GM12874 (cell line): ENCODE measurements at regions not wholly inside any gene's neighbourhood (a gene's known extent, or its start where the extent isn't known, plus 50 kb on each side); places are given as distances from the start of the nearest gene placed in this dataset.

Experiments
- TF ChIP-seq, protein P1 (sequence below): IDR thresholded peaks from 2 replicates; pipeline ENCODE4 v1.5.1; 2011; ENCODE audit warnings: low read depth, mild to moderate bottlenecking, control low read depth, low read length, moderate library complexity; ENCODE audit not compliant: insufficient read depth

DNA sequence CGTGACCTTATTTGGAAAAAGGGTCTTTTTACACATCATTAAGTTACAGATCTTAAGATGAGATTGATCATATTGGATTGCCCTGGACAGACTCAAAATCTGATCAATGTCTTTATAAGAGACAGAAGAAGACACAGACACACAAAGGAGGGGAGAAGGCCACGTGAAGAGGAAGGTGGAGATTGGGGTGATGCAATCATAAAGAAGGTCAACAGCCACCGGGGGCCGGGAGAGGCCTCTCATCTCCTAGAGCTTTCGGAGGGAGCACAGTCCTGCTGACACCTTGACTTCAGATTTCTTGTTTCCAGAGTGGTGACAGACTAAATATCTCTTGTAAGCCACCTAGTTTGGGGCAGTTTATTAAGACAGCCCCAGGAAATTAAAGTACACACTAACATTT, 204.6 kb upstream of the CSF3R start:
- TF ChIP-seq, protein P1, sequence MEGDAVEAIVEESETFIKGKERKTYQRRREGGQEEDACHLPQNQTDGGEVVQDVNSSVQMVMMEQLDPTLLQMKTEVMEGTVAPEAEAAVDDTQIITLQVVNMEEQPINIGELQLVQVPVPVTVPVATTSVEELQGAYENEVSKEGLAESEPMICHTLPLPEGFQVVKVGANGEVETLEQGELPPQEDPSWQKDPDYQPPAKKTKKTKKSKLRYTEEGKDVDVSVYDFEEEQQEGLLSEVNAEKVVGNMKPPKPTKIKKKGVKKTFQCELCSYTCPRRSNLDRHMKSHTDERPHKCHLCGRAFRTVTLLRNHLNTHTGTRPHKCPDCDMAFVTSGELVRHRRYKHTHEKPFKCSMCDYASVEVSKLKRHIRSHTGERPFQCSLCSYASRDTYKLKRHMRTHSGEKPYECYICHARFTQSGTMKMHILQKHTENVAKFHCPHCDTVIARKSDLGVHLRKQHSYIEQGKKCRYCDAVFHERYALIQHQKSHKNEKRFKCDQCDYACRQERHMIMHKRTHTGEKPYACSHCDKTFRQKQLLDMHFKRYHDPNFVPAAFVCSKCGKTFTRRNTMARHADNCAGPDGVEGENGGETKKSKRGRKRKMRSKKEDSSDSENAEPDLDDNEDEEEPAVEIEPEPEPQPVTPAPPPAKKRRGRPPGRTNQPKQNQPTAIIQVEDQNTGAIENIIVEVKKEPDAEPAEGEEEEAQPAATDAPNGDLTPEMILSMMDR: no peak

DNA sequence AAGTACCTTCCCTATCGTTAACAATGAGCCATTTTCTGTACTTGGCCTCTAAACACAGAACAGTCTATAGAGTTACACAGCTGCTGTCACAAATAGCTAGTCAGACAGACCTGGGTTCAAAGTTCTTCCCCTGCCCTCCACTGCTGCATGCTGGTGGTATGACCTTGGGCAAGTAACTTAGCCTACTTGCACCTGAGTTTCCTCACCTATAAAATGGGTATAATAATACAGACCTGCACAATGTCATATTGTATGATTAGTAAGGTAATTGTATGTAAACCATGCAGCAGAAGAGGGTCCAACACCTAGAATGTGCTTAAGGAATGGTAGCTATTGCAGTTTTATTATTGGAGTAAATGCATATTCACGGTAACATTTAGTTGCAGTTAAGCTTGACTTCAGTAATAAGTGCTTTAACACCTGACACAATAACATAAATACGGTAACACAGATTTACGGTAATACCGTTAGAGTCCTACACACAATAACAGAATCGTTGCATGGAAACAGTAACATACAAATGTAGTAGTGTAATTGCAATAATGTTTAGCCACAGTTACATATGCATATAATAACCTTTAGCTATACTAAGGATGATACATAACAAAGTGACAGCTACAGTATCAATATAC, 193.3 kb upstream of the CSF3R start:
- TF ChIP-seq, protein P1: no peak

DNA sequence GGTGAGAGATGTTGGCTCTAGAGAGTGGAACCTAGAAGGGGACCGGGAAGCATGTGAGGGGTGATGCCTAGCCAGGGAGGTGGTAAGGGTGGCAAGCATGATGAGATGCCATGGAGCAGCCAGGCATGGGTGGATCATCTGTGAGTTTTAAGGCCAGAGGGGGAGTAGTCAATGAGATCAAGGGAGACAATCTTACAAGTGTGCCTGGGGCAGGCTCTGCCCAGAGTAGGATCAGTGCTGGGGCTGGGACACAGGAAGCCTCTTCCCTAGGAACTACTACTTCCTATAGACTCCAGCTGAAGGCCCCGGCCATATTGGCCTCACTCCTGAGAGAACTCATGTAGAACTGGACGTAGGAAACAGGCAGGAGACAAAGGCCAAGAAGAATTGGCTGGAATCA, 192.4 kb upstream of the CSF3R start:
- TF ChIP-seq, protein P1: no peak

DNA sequence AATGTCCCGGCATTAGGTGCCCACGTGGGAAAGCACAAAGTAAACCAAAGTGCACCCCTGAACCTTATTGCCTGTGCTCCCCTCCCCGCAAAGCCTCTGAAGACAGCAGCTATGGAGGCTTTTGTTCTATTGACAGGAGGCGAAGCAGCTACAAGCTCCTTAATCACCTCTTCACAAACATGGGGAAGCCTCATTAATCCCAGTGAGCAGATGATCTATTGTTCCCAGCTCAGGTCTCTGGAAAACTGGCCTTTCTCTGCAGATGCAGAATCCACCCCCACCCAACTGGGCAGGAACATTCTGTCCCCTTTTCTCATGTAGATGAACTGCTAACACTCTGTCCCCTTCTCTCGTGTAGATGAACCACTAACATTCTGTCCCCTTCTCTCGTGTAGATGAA, 190.5 kb upstream of the CSF3R start:
- TF ChIP-seq, protein P1: no peak

DNA sequence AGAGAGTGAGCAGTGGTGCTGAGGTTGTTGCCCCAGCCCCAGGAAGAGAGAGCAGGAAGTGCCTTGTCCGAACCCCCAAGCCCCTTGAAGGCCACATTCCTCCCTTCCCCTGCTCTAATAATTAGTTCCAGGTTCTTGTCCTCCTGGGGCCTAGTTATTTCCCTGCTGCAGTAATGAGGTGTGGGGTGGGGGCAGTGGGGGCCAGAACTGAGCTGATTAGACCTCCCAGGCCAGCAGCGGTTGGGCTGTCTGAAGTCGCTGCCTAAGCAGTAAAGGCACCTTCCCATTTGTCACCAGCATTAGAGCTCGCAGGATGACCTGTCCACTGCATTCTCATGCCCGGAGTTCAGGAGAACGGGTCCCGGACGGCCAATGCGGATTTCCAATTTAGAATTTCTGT, 186.5 kb upstream of the CSF3R start:
- TF ChIP-seq, protein P1: no peak

DNA sequence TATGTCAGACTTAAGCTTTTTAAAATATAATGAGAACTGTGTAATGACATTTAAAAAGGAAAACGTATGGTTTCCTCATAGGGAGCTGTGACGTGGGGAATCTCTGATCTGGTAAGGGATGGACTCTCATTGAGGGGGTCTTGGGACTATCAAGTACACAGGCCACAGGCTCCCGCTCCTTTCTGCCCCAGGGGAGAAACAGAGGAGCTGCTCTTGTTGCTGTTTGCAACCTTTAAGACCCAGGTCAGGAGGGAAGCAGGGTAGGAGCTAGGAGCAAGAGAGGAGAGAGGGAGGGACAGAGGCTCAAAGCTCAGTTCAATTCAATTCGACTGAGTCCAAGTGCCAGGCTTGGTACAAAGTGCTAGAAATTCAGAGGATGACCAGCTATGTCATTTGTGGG, 185.1 kb upstream of the CSF3R start:
- TF ChIP-seq, protein P1: no peak

DNA sequence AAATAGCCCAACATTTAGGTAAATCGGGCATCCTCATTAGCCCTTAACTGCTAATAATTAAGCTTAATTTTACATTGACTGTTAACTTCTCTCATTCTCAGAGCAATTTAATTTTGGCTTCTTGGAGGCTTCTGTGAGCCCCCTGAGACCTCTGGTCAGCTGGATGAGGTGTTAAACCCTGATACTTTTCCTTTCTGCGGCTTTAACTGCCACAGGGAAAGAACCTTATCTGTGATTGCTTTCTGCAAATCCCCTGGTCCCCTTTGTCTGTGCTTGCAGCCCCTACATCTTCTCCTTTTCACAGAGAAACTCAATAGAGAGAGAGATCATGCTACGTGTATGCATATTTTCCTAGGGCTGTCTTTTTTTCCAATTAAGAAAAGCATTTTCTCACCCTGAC, 184.5 kb upstream of the CSF3R start:
- TF ChIP-seq, protein P1: no peak
